H1 (cell line): ENCODE measurements at regions not wholly inside any gene's neighbourhood (a gene's known extent, or its start where the extent isn't known, plus 50 kb on each side); places are given as distances from the start of the nearest gene placed in this dataset.

Source experiments
- CTCF ChIA-PET: fragments of 300-600 bp; sonication (Branson Sonifier 250); formaldehyde crosslinking; loops from one replicate; lab custom pipeline; 2021; ENCODE audit not compliant: partially characterized antibody; lab: Charles Lee
- POLR2A ChIA-PET: fragments of 300-600 bp; sonication (Branson Sonifier 250); formaldehyde crosslinking; loops from one replicate; lab custom pipeline; 2021; ENCODE audit warnings: inconsistent platforms; ENCODE audit not compliant: partially characterized antibody; lab: Charles Lee
- DNase-seq, 2 experiments: peaks; one replicate each; pipeline versions ENCODE4 v3.0.0 to v3.0.0-alpha.2; 2010 to 2022; ENCODE audit warnings: low spot score in 2 of 2, low read depth in 1 of 2, mixed read lengths in 1 of 2
- FAIRE-seq: peaks from 2 replicates; lab custom pipeline; 2011; peaks lifted over from hg19 to GRCh38; lab: Jason Lieb, UNC
- H2AFZ ChIP-seq: 2 replicates; pipeline ENCODE4 v1.8.1; 2012; ENCODE audit warnings: low read length, inconsistent platforms
- H2AK5ac ChIP-seq: 2 replicates; pipeline ENCODE4 v1.6.1; 2013; ENCODE audit warnings: low read depth, low read length
- H2BK120ac ChIP-seq: replicated peaks from 2 replicates; pipeline ENCODE3; 2013; ENCODE audit warnings: low read depth, low read length, inconsistent platforms
- H2BK12ac ChIP-seq: 2 replicates; pipeline ENCODE4 v1.6.1; 2013; ENCODE audit warnings: low read depth, low read length
- H2BK15ac ChIP-seq: 2 replicates; pipeline ENCODE4 v1.6.1; 2013; ENCODE audit warnings: low read length
- H2BK20ac ChIP-seq: 2 replicates; pipeline ENCODE4 v1.6.1; 2013; ENCODE audit warnings: low read length
- H2BK5ac ChIP-seq: 2 replicates; pipeline ENCODE4 v1.6.1; 2013; ENCODE audit warnings: low read depth, low read length
- H3K14ac ChIP-seq: 2 replicates; pipeline ENCODE4 v1.6.1; 2013; ENCODE audit warnings: inconsistent platforms; ENCODE audit not compliant: insufficient read length
- H3K18ac ChIP-seq: 2 replicates; pipeline ENCODE4 v1.6.1; 2013; ENCODE audit warnings: low read length; ENCODE audit errors: extremely low read depth
- H3K23ac ChIP-seq: 2 replicates; pipeline ENCODE4 v1.6.1; 2013; ENCODE audit warnings: inconsistent platforms; ENCODE audit not compliant: insufficient read length
- H3K23me2 ChIP-seq: 2 replicates; pipeline ENCODE4 v1.6.1; 2013; ENCODE audit warnings: low read depth, low read length
- H3K27ac ChIP-seq: 2 replicates; pipeline ENCODE4 v1.6.1; 2011; ENCODE audit warnings: low read depth, low read length, inconsistent platforms
- H3K27me3 ChIP-seq, 4 experiments: replicated peaks in 1 of 4; 1 replicate in 1 of 4; 2 replicates in 3 of 4; pipeline versions ENCODE4 v1.6.1 to v1.8.1; 2011 to 2013; ENCODE audit warnings: low read length in 3 of 4, mild to moderate bottlenecking in 3 of 4, inconsistent platforms in 2 of 4, mixed read lengths in 2 of 4, moderate library complexity in 1 of 4; ENCODE audit not compliant: control insufficient read depth in 3 of 4, insufficient read depth in 3 of 4; ENCODE audit errors: extremely low read depth in 1 of 4
- H3K36me3 ChIP-seq, 4 experiments: 2 replicates each; pipeline versions ENCODE4 v1.6.1 to v1.8.1; 2011 to 2013; ENCODE audit warnings: mild to moderate bottlenecking in 4 of 4, low read length in 3 of 4, moderate library complexity in 2 of 4, control low read depth in 1 of 4, inconsistent platforms in 1 of 4; ENCODE audit not compliant: insufficient read depth in 4 of 4, control insufficient read depth in 2 of 4
- H3K4ac ChIP-seq: replicated peaks from 2 replicates; pipeline ENCODE3; 2013; ENCODE audit warnings: low read length, low read depth, mixed read lengths, inconsistent platforms; ENCODE audit not compliant: insufficient read length
- H3K4me1 ChIP-seq, 4 experiments: replicated peaks in 1 of 4; 1 replicate in 1 of 4; 2 replicates in 3 of 4; pipeline versions ENCODE4 v1.6.1 to v1.8.1; 2011 to 2013; ENCODE audit warnings: low read length in 3 of 4, inconsistent platforms in 2 of 4, mixed read lengths in 1 of 4; ENCODE audit not compliant: insufficient read depth in 4 of 4, control insufficient read depth in 3 of 4
- H3K4me2 ChIP-seq, 2 experiments: 2 replicates each; pipeline versions ENCODE4 v1.6.1 to v1.8.1; 2011 to 2013; ENCODE audit warnings: low read depth in 2 of 2, low read length in 2 of 2, control low read depth in 1 of 2, inconsistent platforms in 1 of 2, mild to moderate bottlenecking in 1 of 2; ENCODE audit not compliant: insufficient read depth in 1 of 2
- H3K4me3 ChIP-seq, 4 experiments: fragments of 200-600, 300-600 bp in 1 of 4; sonication (generic), shearing (Covaris generic), sonication (Bioruptor Twin) in 1 of 4; 2 replicates each; pipeline versions ENCODE4 v1.5.1 to v1.8.1; 2011 to 2016; ENCODE audit warnings: low read length in 4 of 4, low read depth in 3 of 4, control low read depth in 2 of 4, inconsistent platforms in 2 of 4, mild to moderate bottlenecking in 2 of 4, mixed read lengths in 1 of 4, moderate library complexity in 1 of 4; ENCODE audit not compliant: insufficient read depth in 2 of 4; ENCODE audit errors: extremely low read depth in 1 of 4
- H3K56ac ChIP-seq: replicated peaks from 2 replicates; pipeline ENCODE3; 2013; ENCODE audit warnings: low read depth, mild to moderate bottlenecking, mixed read lengths, low read length, inconsistent platforms; ENCODE audit not compliant: insufficient read length
- H3K79me1 ChIP-seq: 2 replicates; pipeline ENCODE4 v1.6.1; 2013; ENCODE audit warnings: low read depth, low read length, control low read depth
- H3K79me2 ChIP-seq, 2 experiments: 2 replicates each; pipeline versions ENCODE4 v1.6.1 to v1.8.1; 2012 to 2013; ENCODE audit warnings: low read length in 2 of 2, mild to moderate bottlenecking in 2 of 2, inconsistent platforms in 1 of 2; ENCODE audit not compliant: insufficient read depth in 2 of 2, control insufficient read depth in 1 of 2
- H3K9ac ChIP-seq, 4 experiments: replicated peaks in 1 of 4; 1 replicate in 1 of 4; 2 replicates in 3 of 4; pipeline versions ENCODE4 v1.6.1 to v1.8.1; 2011 to 2013; ENCODE audit warnings: low read depth in 3 of 4, low read length in 3 of 4, control low read depth in 2 of 4, mild to moderate bottlenecking in 2 of 4, moderate library complexity in 2 of 4, inconsistent platforms in 1 of 4; ENCODE audit errors: extremely low read depth in 1 of 4
- H3K9me3 ChIP-seq, 2 experiments: 2 replicates each; pipeline versions ENCODE4 v1.6.1 to v1.8.1; 2012 to 2013; ENCODE audit warnings: mild to moderate bottlenecking in 2 of 2, moderate library complexity in 2 of 2, control low read depth in 1 of 2, inconsistent platforms in 1 of 2, low read depth in 1 of 2, low read length in 1 of 2, mixed read lengths in 1 of 2; ENCODE audit not compliant: insufficient read depth in 2 of 2
- H4K20me1 ChIP-seq, 2 experiments: replicated peaks in 1 of 2; 2 replicates each; pipeline versions ENCODE3 to v1.8.1; 2011 to 2013; ENCODE audit warnings: inconsistent platforms in 2 of 2, low read length in 2 of 2, mild to moderate bottlenecking in 1 of 2; ENCODE audit not compliant: insufficient read depth in 2 of 2, control insufficient read depth in 1 of 2
- H4K5ac ChIP-seq: 2 replicates; pipeline ENCODE4 v1.6.1; 2013; ENCODE audit warnings: low read length, low read depth, mixed read lengths, inconsistent platforms; ENCODE audit not compliant: insufficient read length
- H4K8ac ChIP-seq: 2 replicates; pipeline ENCODE4 v1.8.0; 2013; ENCODE audit warnings: mild to moderate bottlenecking, moderate library complexity, low read length, inconsistent platforms; ENCODE audit not compliant: insufficient read depth; ENCODE audit errors: extremely low read depth
- H4K91ac ChIP-seq: replicated peaks from 2 replicates; pipeline ENCODE3; 2013; ENCODE audit warnings: low read length, mixed read lengths, inconsistent platforms; ENCODE audit not compliant: insufficient read length
- CHD2 ChIP-seq: IDR thresholded peaks from 2 replicates; pipeline ENCODE4 v1.6.1; 2012; ENCODE audit warnings: low read length, improper control_type of control experiment
- HDAC2 ChIP-seq, 2 experiments: fragments of 300-600 bp in 1 of 2; sonication (generic) in 1 of 2; IDR thresholded peaks; 2 replicates each; pipeline ENCODE4 v1.6.1; 2011 to 2012; ENCODE audit warnings: low read depth in 2 of 2, low read length in 2 of 2, mild to moderate bottlenecking in 2 of 2, moderate library complexity in 2 of 2, borderline replicate concordance in 1 of 2, inconsistent platforms in 1 of 2
- KDM1A ChIP-seq: fragments of 200-600, 300-600 bp; sonication (generic); IDR thresholded peaks from 2 replicates; pipeline ENCODE4 v1.7.1; 2016; ENCODE audit warnings: mild to moderate bottlenecking, low read length, borderline replicate concordance
- SIX5 ChIP-seq: IDR thresholded peaks from 2 replicates; pipeline ENCODE4 v1.6.1; 2011; ENCODE audit warnings: mild to moderate bottlenecking, low read depth, low read length
- TAF7 ChIP-seq: optimal IDR thresholded peaks from 2 replicates; pipeline ENCODE3; 2011; ENCODE audit warnings: low read depth, mild to moderate bottlenecking, inconsistent platforms, low read length, moderate library complexity, borderline replicate concordance
- TCF12 ChIP-seq: IDR thresholded peaks from 2 replicates; pipeline ENCODE4 v1.6.1; 2011; ENCODE audit warnings: low read depth, mild to moderate bottlenecking, low read length
- WGBS, 2 experiments: shearing (Covaris generic) in 1 of 2; methylation state at CpG; one replicate each; pipeline versions ENCODE4 v1.1.6 to v1.1.7; 2013 to 2015; ENCODE audit warnings: low lambda C conversion rate in 2 of 2, mixed read lengths in 2 of 2, inconsistent platforms in 1 of 2, low coverage in 1 of 2, missing lambda C conversion rate in 1 of 2; ENCODE audit not compliant: insufficient replicate concordance in 2 of 2, insufficient coverage in 1 of 2, insufficient read length in 1 of 2; ENCODE audit errors: extremely low coverage in 1 of 2, missing lambda C conversion rate in 1 of 2; 5-methylcytosine and 5-hydroxymethylcytosine counted together

DNA sequence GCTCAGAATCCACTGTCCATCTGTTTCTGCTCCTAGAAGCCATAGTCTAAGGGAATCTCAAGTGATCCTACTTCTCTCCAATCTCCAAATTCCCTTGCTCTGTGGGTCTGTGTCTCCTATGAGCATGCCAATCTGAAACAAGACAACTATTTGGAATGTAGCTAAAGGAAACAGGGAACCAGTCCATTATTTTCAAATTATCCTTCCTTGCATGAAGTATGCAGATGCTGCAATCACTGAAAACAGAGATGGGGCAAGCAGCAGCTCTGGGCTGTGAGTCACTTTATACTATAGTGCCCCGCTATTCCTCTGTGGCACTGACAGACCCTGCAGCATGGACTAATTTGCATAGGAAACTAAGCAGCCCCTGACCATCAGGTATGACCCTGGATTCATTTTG, 76.9 kb upstream of the PRSS58 start:
- no peak overlapping the region for H3K27ac ChIP-seq
- no peak overlapping the region for H3K56ac ChIP-seq
- ChIA-PET POLR2A (no interaction called here), CTCF (interaction anchor here (0.7 to 4.1 kb wide), 13 partner anchors 8 to 1007 kb away, joined by 3 to 32 read pairs (median 4); no protein-coding TSS in a partner anchor)
- H2BK5ac ChIP-seq, result no peak overlapping the region
- no peak for DNase-seq
- no peak overlapping the region for H2BK15ac ChIP-seq
- no peak overlapping the region for H3K23ac ChIP-seq
- H2BK12ac ChIP-seq, result no peak overlapping the region
- no peaks in the 10 kb centered on the region for H3K27me3 ChIP-seq
- H3K18ac ChIP-seq, result no peak overlapping the region
- no peak overlapping the region for H2BK20ac ChIP-seq
- H3K79me1 ChIP-seq, result no peaks in the 10 kb centered on the region
- H3K14ac ChIP-seq, result no peak overlapping the region
- H3K9me3 ChIP-seq, result no peaks in the 10 kb centered on the region
- no peak for TF ChIP-seq TAF7
- no peak for TF ChIP-seq TCF12
- no peak for TF ChIP-seq SIX5
- no peak for TF ChIP-seq CHD2
- TF ChIP-seq HDAC2 (IDR thresholded peaks at IDR 0.05; ENCODE audit: borderline replicate concordance in 1 of 2, low read depth in 2 of 2, low read length in 2 of 2), result no peak
- TF ChIP-seq KDM1A, result no peak
- no peak for FAIRE-seq
- no peaks in the 10 kb centered on the region for H3K36me3 ChIP-seq
- H3K79me2 ChIP-seq, result no peaks in the 10 kb centered on the region
- H4K91ac ChIP-seq, result no peak overlapping the region
- no peak overlapping the region for H4K5ac ChIP-seq
- no peak overlapping the region for H3K4ac ChIP-seq
- H4K20me1 ChIP-seq, result no peaks in the 10 kb centered on the region
- H2AK5ac ChIP-seq, result no peak overlapping the region
- no peaks in the 10 kb centered on the region; the same call in 1 of the 2 replicates for H3K23me2 ChIP-seq
- H3K9ac ChIP-seq, result no peak overlapping the region
- no peak overlapping the region for H2BK120ac ChIP-seq
- H3K4me3 ChIP-seq, result no peak overlapping the region
- H3K4me2 ChIP-seq, result no peak overlapping the region
- no peak overlapping the region for H2AFZ ChIP-seq
- H4K8ac ChIP-seq, result no peak overlapping the region
- WGBS, 2 experiments, result 100% methylated on average over 1 of the region's 1 CpG; no CpG with 5 or more reads in 1 of the 2 experiments
- H3K4me1 ChIP-seq, result peaks cover 0 to 5% (median 4%) of the 10 kb centered on the region in 4 experiments; a peak in 5 of 7 replicates
